Stromal cell of bone marrow (primary cell): ENCODE measurements at regions not wholly inside any gene's neighbourhood (a gene's known extent, or its start where the extent isn't known, plus 50 kb on each side); places are given as distances from the start of the nearest gene placed in this dataset.

Source experiments
- DNase-seq: peaks from one replicate; pipeline ENCODE4 v3.0.0-alpha.2; 2012; ENCODE audit warnings: low read depth

GRCh38 chr2:205937211-205937610 lies 148.8 kb downstream of the INO80D start:
- DNase-seq, result no peak

- DNase-seq, result no peak
Observed at GRCh38 chr2:205936446-205936845, 149.5 kb downstream of the INO80D start.

- no peak for DNase-seq
Observed at GRCh38 chr2:205934443-205934842, 151.5 kb downstream of the INO80D start.

- DNase-seq, result no peak
Observed at GRCh38 chr2:205932861-205933260, 153.1 kb downstream of the INO80D start.

GRCh38 chr2:205931388-205931787 lies 154.6 kb downstream of the INO80D start:
- DNase-seq, result no peak

- no peak for DNase-seq
Observed at GRCh38 chr2:205930209-205930608, 155.8 kb downstream of the INO80D start.

GRCh38 chr2:205929246-205929942 lies 156.6 kb downstream of the INO80D start:
- DNase-seq, result no peak

GRCh38 chr2:205925373-205926337 lies 160.3 kb downstream of the INO80D start:
- peak; percentile 28 for DNase-seq

GRCh38 chr2:205924676-205925075 lies 161.3 kb downstream of the INO80D start:
- no peak for DNase-seq

- DNase-seq, result no peak
Observed at GRCh38 chr2:205915130-205915524, 170.8 kb downstream of the INO80D start.

- DNase-seq, result no peak
Observed at GRCh38 chr2:205914213-205915129, 171.5 kb downstream of the INO80D start.

GRCh38 chr2:205913668-205914067 lies 172.3 kb downstream of the INO80D start:
- DNase-seq, result no peak

- DNase-seq, result no peak
Observed at GRCh38 chr2:205911306-205911705, 174.7 kb downstream of the INO80D start.

- no peak for DNase-seq
Observed at GRCh38 chr2:205909184-205909572, 176.8 kb downstream of the INO80D start.

- DNase-seq, result no peak
Observed at GRCh38 chr2:205908212-205909183, 177.5 kb downstream of the INO80D start.

GRCh38 chr2:205906419-205906818 lies 179.6 kb downstream of the INO80D start:
- DNase-seq, result no peak

- DNase-seq, result no peak
Observed at GRCh38 chr2:205905576-205905975, 180.4 kb downstream of the INO80D start.

- DNase-seq, result no peak
Observed at GRCh38 chr2:205904873-205905272, 181.1 kb downstream of the INO80D start.

GRCh38 chr2:205903549-205904129 lies 182.3 kb downstream of the INO80D start:
- no peak for DNase-seq

GRCh38 chr2:205902900-205903237 lies 183.1 kb downstream of the INO80D start:
- DNase-seq, result no peak
